Peyer's patch (tissue), 4 donors: ENCODE measurements at regions not wholly inside any gene's neighbourhood (a gene's known extent, or its start where the extent isn't known, plus 50 kb on each side); places are given as distances from the start of the nearest gene placed in this dataset.

Source experiments
- POLR2A ChIP-seq, 2 donors: fragments of 450-650 bp; IDR thresholded peaks; one replicate each; pipeline ENCODE4 v1.5.1; 2017; ENCODE audit warnings: antibody characterized with exemption in 2 of 2, mild to moderate bottlenecking in 2 of 2, moderate library complexity in 2 of 2
- TF ChIP-seq, protein P1 (sequence below), 6 experiments: fragments of 450-650 bp in 4 of 6; fragments of 200-600 bp in 2 of 6; sonication (generic) in 1 of 6; IDR thresholded peaks; one replicate each; pipeline ENCODE4 v1.5.1; 2017 to 2019; ENCODE audit warnings: antibody characterized with exemption in 6 of 6, mild to moderate bottlenecking in 3 of 6, moderate library complexity in 1 of 6

DNA sequence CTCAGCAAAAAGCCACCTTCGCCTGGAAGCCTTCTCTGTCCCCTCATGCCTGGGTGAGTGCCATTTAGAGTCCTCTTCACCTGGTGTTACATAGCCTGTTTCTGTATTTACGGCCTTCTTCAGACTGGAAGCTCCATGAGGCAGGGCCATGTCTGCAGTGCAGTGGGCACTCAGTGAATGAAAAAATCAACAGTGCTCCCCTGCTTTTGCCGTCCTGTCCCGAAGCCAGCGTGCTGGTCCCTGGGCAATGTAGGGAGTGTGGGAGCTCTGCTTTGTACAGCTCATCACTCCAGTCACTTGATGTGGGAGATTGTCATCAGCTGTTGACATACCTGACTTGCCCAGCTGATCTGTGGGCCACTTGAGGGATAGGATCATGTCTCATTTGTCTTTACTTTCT lies 129.0 kb upstream of the TSHZ3 start:
- TF ChIP-seq, protein P1, sequence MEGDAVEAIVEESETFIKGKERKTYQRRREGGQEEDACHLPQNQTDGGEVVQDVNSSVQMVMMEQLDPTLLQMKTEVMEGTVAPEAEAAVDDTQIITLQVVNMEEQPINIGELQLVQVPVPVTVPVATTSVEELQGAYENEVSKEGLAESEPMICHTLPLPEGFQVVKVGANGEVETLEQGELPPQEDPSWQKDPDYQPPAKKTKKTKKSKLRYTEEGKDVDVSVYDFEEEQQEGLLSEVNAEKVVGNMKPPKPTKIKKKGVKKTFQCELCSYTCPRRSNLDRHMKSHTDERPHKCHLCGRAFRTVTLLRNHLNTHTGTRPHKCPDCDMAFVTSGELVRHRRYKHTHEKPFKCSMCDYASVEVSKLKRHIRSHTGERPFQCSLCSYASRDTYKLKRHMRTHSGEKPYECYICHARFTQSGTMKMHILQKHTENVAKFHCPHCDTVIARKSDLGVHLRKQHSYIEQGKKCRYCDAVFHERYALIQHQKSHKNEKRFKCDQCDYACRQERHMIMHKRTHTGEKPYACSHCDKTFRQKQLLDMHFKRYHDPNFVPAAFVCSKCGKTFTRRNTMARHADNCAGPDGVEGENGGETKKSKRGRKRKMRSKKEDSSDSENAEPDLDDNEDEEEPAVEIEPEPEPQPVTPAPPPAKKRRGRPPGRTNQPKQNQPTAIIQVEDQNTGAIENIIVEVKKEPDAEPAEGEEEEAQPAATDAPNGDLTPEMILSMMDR (IDR thresholded peaks at IDR 0.05): no peak
- TF ChIP-seq POLR2A (IDR thresholded peaks at IDR 0.05): no peak
